H1 (cell line): ENCODE measurements at regions not wholly inside any gene's neighbourhood (a gene's known extent, or its start where the extent isn't known, plus 50 kb on each side); places are given as distances from the start of the nearest gene placed in this dataset.

ENCODE experiments used
- CTCF ChIA-PET: fragments of 300-600 bp; sonication (Branson Sonifier 250); formaldehyde crosslinking; loops from one replicate; lab custom pipeline; 2021; ENCODE audit not compliant: partially characterized antibody; lab: Charles Lee
- POLR2A ChIA-PET: fragments of 300-600 bp; sonication (Branson Sonifier 250); formaldehyde crosslinking; loops from one replicate; lab custom pipeline; 2021; ENCODE audit warnings: inconsistent platforms; ENCODE audit not compliant: partially characterized antibody; lab: Charles Lee
- DNase-seq, 2 experiments: peaks; one replicate each; pipeline versions ENCODE4 v3.0.0 to v3.0.0-alpha.2; 2010 to 2022; ENCODE audit warnings: low spot score in 2 of 2, low read depth in 1 of 2, mixed read lengths in 1 of 2
- FAIRE-seq: peaks from 2 replicates; lab custom pipeline; 2011; peaks lifted over from hg19 to GRCh38; lab: Jason Lieb, UNC
- H2AFZ ChIP-seq: 2 replicates; pipeline ENCODE4 v1.8.1; 2012; ENCODE audit warnings: low read length, inconsistent platforms
- H2AK5ac ChIP-seq: 2 replicates; pipeline ENCODE4 v1.6.1; 2013; ENCODE audit warnings: low read depth, low read length
- H2BK120ac ChIP-seq: replicated peaks from 2 replicates; pipeline ENCODE3; 2013; ENCODE audit warnings: low read depth, low read length, inconsistent platforms
- H2BK12ac ChIP-seq: 2 replicates; pipeline ENCODE4 v1.6.1; 2013; ENCODE audit warnings: low read depth, low read length
- H2BK15ac ChIP-seq: 2 replicates; pipeline ENCODE4 v1.6.1; 2013; ENCODE audit warnings: low read length
- H2BK20ac ChIP-seq: 2 replicates; pipeline ENCODE4 v1.6.1; 2013; ENCODE audit warnings: low read length
- H2BK5ac ChIP-seq: 2 replicates; pipeline ENCODE4 v1.6.1; 2013; ENCODE audit warnings: low read depth, low read length
- H3K14ac ChIP-seq: 2 replicates; pipeline ENCODE4 v1.6.1; 2013; ENCODE audit warnings: inconsistent platforms; ENCODE audit not compliant: insufficient read length
- H3K18ac ChIP-seq: 2 replicates; pipeline ENCODE4 v1.6.1; 2013; ENCODE audit warnings: low read length; ENCODE audit errors: extremely low read depth
- H3K23ac ChIP-seq: 2 replicates; pipeline ENCODE4 v1.6.1; 2013; ENCODE audit warnings: inconsistent platforms; ENCODE audit not compliant: insufficient read length
- H3K23me2 ChIP-seq: 2 replicates; pipeline ENCODE4 v1.6.1; 2013; ENCODE audit warnings: low read depth, low read length
- H3K27ac ChIP-seq: 2 replicates; pipeline ENCODE4 v1.6.1; 2011; ENCODE audit warnings: low read depth, low read length, inconsistent platforms
- H3K27me3 ChIP-seq, 4 experiments: replicated peaks in 1 of 4; 1 replicate in 1 of 4; 2 replicates in 3 of 4; pipeline versions ENCODE4 v1.6.1 to v1.8.1; 2011 to 2013; ENCODE audit warnings: low read length in 3 of 4, mild to moderate bottlenecking in 3 of 4, inconsistent platforms in 2 of 4, mixed read lengths in 2 of 4, moderate library complexity in 1 of 4; ENCODE audit not compliant: control insufficient read depth in 3 of 4, insufficient read depth in 3 of 4; ENCODE audit errors: extremely low read depth in 1 of 4
- H3K36me3 ChIP-seq, 4 experiments: 2 replicates each; pipeline versions ENCODE4 v1.6.1 to v1.8.1; 2011 to 2013; ENCODE audit warnings: mild to moderate bottlenecking in 4 of 4, low read length in 3 of 4, moderate library complexity in 2 of 4, control low read depth in 1 of 4, inconsistent platforms in 1 of 4; ENCODE audit not compliant: insufficient read depth in 4 of 4, control insufficient read depth in 2 of 4
- H3K4ac ChIP-seq: replicated peaks from 2 replicates; pipeline ENCODE3; 2013; ENCODE audit warnings: low read length, low read depth, mixed read lengths, inconsistent platforms; ENCODE audit not compliant: insufficient read length
- H3K4me1 ChIP-seq, 4 experiments: replicated peaks in 1 of 4; 1 replicate in 1 of 4; 2 replicates in 3 of 4; pipeline versions ENCODE4 v1.6.1 to v1.8.1; 2011 to 2013; ENCODE audit warnings: low read length in 3 of 4, inconsistent platforms in 2 of 4, mixed read lengths in 1 of 4; ENCODE audit not compliant: insufficient read depth in 4 of 4, control insufficient read depth in 3 of 4
- H3K4me2 ChIP-seq, 2 experiments: 2 replicates each; pipeline versions ENCODE4 v1.6.1 to v1.8.1; 2011 to 2013; ENCODE audit warnings: low read depth in 2 of 2, low read length in 2 of 2, control low read depth in 1 of 2, inconsistent platforms in 1 of 2, mild to moderate bottlenecking in 1 of 2; ENCODE audit not compliant: insufficient read depth in 1 of 2
- H3K4me3 ChIP-seq, 4 experiments: fragments of 200-600, 300-600 bp in 1 of 4; sonication (generic), shearing (Covaris generic), sonication (Bioruptor Twin) in 1 of 4; 2 replicates each; pipeline versions ENCODE4 v1.5.1 to v1.8.1; 2011 to 2016; ENCODE audit warnings: low read length in 4 of 4, low read depth in 3 of 4, control low read depth in 2 of 4, inconsistent platforms in 2 of 4, mild to moderate bottlenecking in 2 of 4, mixed read lengths in 1 of 4, moderate library complexity in 1 of 4; ENCODE audit not compliant: insufficient read depth in 2 of 4; ENCODE audit errors: extremely low read depth in 1 of 4
- H3K56ac ChIP-seq: replicated peaks from 2 replicates; pipeline ENCODE3; 2013; ENCODE audit warnings: low read depth, mild to moderate bottlenecking, mixed read lengths, low read length, inconsistent platforms; ENCODE audit not compliant: insufficient read length
- H3K79me1 ChIP-seq: 2 replicates; pipeline ENCODE4 v1.6.1; 2013; ENCODE audit warnings: low read depth, low read length, control low read depth
- H3K79me2 ChIP-seq, 2 experiments: 2 replicates each; pipeline versions ENCODE4 v1.6.1 to v1.8.1; 2012 to 2013; ENCODE audit warnings: low read length in 2 of 2, mild to moderate bottlenecking in 2 of 2, inconsistent platforms in 1 of 2; ENCODE audit not compliant: insufficient read depth in 2 of 2, control insufficient read depth in 1 of 2
- H3K9ac ChIP-seq, 4 experiments: replicated peaks in 1 of 4; 1 replicate in 1 of 4; 2 replicates in 3 of 4; pipeline versions ENCODE4 v1.6.1 to v1.8.1; 2011 to 2013; ENCODE audit warnings: low read depth in 3 of 4, low read length in 3 of 4, control low read depth in 2 of 4, mild to moderate bottlenecking in 2 of 4, moderate library complexity in 2 of 4, inconsistent platforms in 1 of 4; ENCODE audit errors: extremely low read depth in 1 of 4
- H3K9me3 ChIP-seq, 2 experiments: 2 replicates each; pipeline versions ENCODE4 v1.6.1 to v1.8.1; 2012 to 2013; ENCODE audit warnings: mild to moderate bottlenecking in 2 of 2, moderate library complexity in 2 of 2, control low read depth in 1 of 2, inconsistent platforms in 1 of 2, low read depth in 1 of 2, low read length in 1 of 2, mixed read lengths in 1 of 2; ENCODE audit not compliant: insufficient read depth in 2 of 2
- H4K20me1 ChIP-seq, 2 experiments: replicated peaks in 1 of 2; 2 replicates each; pipeline versions ENCODE3 to v1.8.1; 2011 to 2013; ENCODE audit warnings: inconsistent platforms in 2 of 2, low read length in 2 of 2, mild to moderate bottlenecking in 1 of 2; ENCODE audit not compliant: insufficient read depth in 2 of 2, control insufficient read depth in 1 of 2
- H4K5ac ChIP-seq: 2 replicates; pipeline ENCODE4 v1.6.1; 2013; ENCODE audit warnings: low read length, low read depth, mixed read lengths, inconsistent platforms; ENCODE audit not compliant: insufficient read length
- H4K8ac ChIP-seq: 2 replicates; pipeline ENCODE4 v1.8.0; 2013; ENCODE audit warnings: mild to moderate bottlenecking, moderate library complexity, low read length, inconsistent platforms; ENCODE audit not compliant: insufficient read depth; ENCODE audit errors: extremely low read depth
- H4K91ac ChIP-seq: replicated peaks from 2 replicates; pipeline ENCODE3; 2013; ENCODE audit warnings: low read length, mixed read lengths, inconsistent platforms; ENCODE audit not compliant: insufficient read length
- HDAC2 ChIP-seq, 2 experiments: fragments of 300-600 bp in 1 of 2; sonication (generic) in 1 of 2; IDR thresholded peaks; 2 replicates each; pipeline ENCODE4 v1.6.1; 2011 to 2012; ENCODE audit warnings: low read depth in 2 of 2, low read length in 2 of 2, mild to moderate bottlenecking in 2 of 2, moderate library complexity in 2 of 2, borderline replicate concordance in 1 of 2, inconsistent platforms in 1 of 2
- JUN ChIP-seq: IDR thresholded peaks from 2 replicates; pipeline ENCODE4 v1.6.1; 2011; ENCODE audit warnings: low read depth, mild to moderate bottlenecking, improper control_type of control experiment, low read length
- NANOG ChIP-seq: IDR thresholded peaks from 2 replicates; pipeline ENCODE4 v1.6.1; 2011; ENCODE audit warnings: low read length, low read depth, mild to moderate bottlenecking, inconsistent platforms; ENCODE audit not compliant: insufficient read depth, poor library complexity, severe bottlenecking
- POLR2A ChIP-seq, 2 experiments: IDR thresholded peaks; 1 replicate in 1 of 2; 2 replicates in 1 of 2; pipeline ENCODE4 v1.6.1; 2011; ENCODE audit warnings: low read depth in 2 of 2, low read length in 2 of 2, mild to moderate bottlenecking in 2 of 2; ENCODE audit errors: control extremely low read depth in 1 of 2
- SIN3A ChIP-seq, 2 experiments: IDR thresholded peaks in 1 of 2; conservative IDR thresholded peaks in 1 of 2; 2 replicates each; pipeline ENCODE4 v1.6.1; 2011 to 2012; ENCODE audit warnings: low read length in 2 of 2, improper control_type of control experiment in 1 of 2, low read depth in 1 of 2, mild to moderate bottlenecking in 1 of 2
- SP4 ChIP-seq: IDR thresholded peaks from 2 replicates; pipeline ENCODE4 v1.6.1; 2012; ENCODE audit warnings: low read length, inconsistent platforms
- WGBS, 2 experiments: shearing (Covaris generic) in 1 of 2; methylation state at CpG; one replicate each; pipeline versions ENCODE4 v1.1.6 to v1.1.7; 2013 to 2015; ENCODE audit warnings: low lambda C conversion rate in 2 of 2, mixed read lengths in 2 of 2, inconsistent platforms in 1 of 2, low coverage in 1 of 2, missing lambda C conversion rate in 1 of 2; ENCODE audit not compliant: insufficient replicate concordance in 2 of 2, insufficient coverage in 1 of 2, insufficient read length in 1 of 2; ENCODE audit errors: extremely low coverage in 1 of 2, missing lambda C conversion rate in 1 of 2; 5-methylcytosine and 5-hydroxymethylcytosine counted together

GRCh38 chr12:42774238-42774637 lies 184.7 kb upstream of the PRICKLE1 start:
- Histone ChIP-seq H3K56ac (no peak overlapping the region), H4K20me1 (no peaks in the 10 kb centered on the region), H3K79me1 (no peaks in the 10 kb centered on the region), H3K14ac (no peak overlapping the region), H3K4me1 (no peaks in the 10 kb centered on the region), H4K91ac (no peak overlapping the region), H2BK15ac (no peak overlapping the region), H4K8ac (no peak overlapping the region), H4K5ac (no peak overlapping the region), H2BK12ac (no peak overlapping the region), H3K18ac (no peak overlapping the region), H2BK20ac (no peak overlapping the region), H3K4me3 (no peak overlapping the region), H3K23me2 (no peaks in the 10 kb centered on the region; the same call in 1 of the 2 replicates), H2AFZ (no peak overlapping the region), H3K27me3 (no peaks in the 10 kb centered on the region), H3K4ac (no peak overlapping the region), H3K23ac (no peak overlapping the region), H3K9me3 (0 out of 4 replicates have a peak, but pooled peaks cover 0 to 3% of the 10 kb centered on the region in 2 experiments), H2BK5ac (no peak overlapping the region), H2AK5ac (no peak overlapping the region), H2BK120ac (no peak overlapping the region), H3K36me3 (no peaks in the 10 kb centered on the region), H3K27ac (no peak overlapping the region), H3K9ac (no peak overlapping the region), H3K79me2 (no peaks in the 10 kb centered on the region), H3K4me2 (no peak overlapping the region)
- POLR2A ChIA-PET: no interaction called here
- WGBS, 2 experiments: 91% methylated on average over 3 of the region's 3 CpGs; no CpG with 5 or more reads in 1 of the 2 experiments
- CTCF ChIA-PET: no interaction called here
- FAIRE-seq (no peak), DNase-seq (no peak)
- TF ChIP-seq SP4: no peak
- no peak for TF ChIP-seq HDAC2 (IDR thresholded peaks at IDR 0.05; ENCODE audit: borderline replicate concordance in 1 of 2, low read depth in 2 of 2, low read length in 2 of 2)
- TF ChIP-seq POLR2A (IDR thresholded peaks at IDR 0.05; ENCODE audit: control extremely low read depth in 1 of 2, low read depth in 2 of 2, low read length in 2 of 2): no peak
- no peak for TF ChIP-seq JUN
- TF ChIP-seq SIN3A (conservative IDR thresholded peaks at IDR 0.05 in 1 of 2, IDR thresholded peaks at IDR 0.05 in 1 of 2; ENCODE audit: low read depth in 1 of 2, low read length in 2 of 2): no peak
- TF ChIP-seq NANOG: no peak
